IPS DF 19.7 (cell line): ENCODE measurements at regions not wholly inside any gene's neighbourhood (a gene's known extent, or its start where the extent isn't known, plus 50 kb on each side); places are given as distances from the start of the nearest gene placed in this dataset.

Experiments
- DNase-seq: peaks from one replicate; pipeline ENCODE4 v3.0.0-alpha.2; 2013; ENCODE audit warnings: low read depth, low spot score

DNA sequence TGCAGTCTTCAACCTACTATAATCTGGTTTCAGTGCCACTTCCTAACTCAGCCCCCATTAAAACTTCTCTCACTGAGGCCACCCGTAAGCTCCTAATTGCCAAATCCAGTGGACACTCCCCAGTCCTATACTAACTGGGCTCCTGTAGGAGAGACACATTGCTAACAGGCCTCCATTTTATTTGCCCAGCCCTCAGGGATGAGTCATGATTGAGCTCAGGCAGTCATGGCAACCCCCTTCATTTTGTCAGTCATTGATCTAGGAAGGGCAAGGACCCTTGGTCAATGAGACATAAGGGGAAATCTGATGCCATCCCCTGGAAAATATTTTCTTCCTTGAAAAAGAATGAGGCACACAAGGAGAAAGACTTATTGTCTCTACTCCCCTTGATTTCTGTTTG, 70.1 kb upstream of the HIF1A start:
- DNase-seq = no peak

DNA sequence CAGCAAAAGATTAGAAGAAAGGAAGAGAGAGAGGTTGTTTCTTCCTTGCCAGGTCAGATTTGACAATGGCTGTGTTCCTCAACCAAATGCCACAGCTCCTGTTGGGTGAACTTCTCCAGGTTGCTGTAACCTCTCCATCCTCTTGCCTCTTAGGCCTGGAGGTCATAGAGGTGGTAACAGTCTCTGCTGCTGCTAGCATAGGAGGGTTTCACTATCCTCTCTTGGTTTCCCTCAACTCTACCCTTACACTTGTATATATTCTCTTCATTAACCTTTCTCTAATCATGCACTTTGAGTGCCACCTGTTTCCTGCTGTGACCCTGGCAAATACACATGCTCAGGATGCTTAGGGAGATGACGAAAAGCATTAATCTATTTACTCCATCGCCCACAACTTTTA, 67.7 kb upstream of the HIF1A start:
- DNase-seq = no peak

DNA sequence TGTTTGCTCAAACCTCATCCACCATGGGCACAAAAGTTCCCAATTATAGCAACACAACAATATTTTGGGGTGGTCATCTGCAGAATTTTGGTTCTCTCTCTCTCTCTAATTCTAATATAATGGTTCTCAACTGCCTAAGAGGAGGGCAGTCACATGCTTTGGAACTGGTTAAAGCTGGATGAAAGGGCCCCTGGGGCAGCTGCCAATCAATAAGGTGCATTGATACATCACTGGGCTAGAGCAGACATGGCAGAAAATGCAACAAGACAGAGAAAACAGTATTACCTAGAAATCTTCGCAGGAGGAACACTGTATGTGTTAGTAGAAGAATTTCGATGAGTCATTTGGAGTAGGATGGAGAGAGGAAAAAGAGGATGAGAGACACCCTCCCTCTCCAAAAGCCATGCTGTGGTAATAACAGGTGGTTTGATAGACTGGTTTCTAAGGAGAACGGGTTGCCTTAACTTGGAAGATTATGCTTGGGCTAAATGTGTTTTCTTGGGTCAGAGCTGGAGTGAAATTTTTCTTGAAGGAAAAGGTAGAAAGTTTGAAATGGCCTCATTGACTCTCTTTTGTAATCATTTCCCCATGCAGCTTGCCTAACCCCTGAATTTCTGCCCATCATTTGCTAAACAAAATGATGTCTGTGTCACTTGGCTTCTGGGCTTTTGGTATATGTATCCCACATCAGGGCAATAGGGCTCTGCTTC, 67.1 kb upstream of the HIF1A start:
- DNase-seq = no peak

DNA sequence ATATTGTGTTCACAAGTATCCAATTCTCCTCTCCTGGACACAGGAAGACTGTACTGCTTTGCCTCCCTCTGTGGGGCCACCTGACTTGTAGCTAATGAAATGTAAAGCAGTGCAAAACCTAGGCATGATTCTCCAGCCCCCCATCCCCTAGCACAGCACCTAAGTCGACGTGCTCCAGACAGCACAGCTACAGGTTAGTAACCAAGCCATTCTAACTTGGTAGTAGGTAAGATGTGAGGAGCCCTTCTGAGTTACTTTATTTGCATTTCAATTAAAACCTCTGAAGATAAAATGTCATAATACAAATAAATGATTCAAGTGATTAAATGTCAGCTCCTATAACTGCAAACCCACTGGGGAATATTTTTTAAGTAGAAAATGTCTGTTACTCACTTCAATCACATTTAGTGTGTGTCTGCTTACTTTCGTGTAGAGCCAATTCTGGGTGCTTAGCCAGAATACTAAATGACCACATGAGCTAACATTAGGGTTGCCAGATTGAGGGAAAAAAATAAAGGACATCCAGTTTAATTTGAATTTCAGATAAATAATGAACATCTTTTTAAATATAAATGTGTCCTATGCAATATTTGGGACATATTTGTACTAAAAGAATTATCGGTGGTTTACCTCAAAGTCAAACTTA, 64.8 kb upstream of the HIF1A start:
- no peak for DNase-seq

DNA sequence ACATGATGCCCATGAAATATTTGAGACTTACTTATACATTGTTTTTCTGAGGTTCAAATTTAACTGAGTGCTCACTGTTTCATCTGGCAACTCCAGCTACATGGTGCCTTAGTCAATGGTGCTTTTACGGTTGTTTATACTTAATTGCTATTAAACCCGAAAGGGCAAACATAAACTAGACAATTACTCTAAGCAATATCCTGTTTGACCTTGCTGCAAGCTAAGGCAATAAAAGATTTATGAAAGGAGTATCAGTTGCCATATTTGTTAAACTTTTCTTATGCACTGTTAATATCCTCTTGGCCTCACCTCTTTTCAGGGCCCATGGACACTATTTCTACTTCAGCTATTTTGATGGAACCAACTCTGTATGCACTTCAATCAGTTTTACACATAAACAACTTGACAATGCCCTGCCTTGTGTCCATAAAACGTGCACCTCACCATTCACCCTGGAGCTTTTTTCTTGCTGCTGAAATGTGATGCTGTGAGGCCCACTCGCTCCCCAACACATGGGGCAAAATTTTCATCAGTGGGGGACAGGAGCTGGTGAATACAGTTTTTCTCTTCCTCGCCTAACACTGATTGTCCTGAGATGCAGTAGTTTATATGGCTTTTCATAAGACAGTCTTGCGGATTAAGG, 64.1 kb upstream of the HIF1A start:
- DNase-seq = no peak

DNA sequence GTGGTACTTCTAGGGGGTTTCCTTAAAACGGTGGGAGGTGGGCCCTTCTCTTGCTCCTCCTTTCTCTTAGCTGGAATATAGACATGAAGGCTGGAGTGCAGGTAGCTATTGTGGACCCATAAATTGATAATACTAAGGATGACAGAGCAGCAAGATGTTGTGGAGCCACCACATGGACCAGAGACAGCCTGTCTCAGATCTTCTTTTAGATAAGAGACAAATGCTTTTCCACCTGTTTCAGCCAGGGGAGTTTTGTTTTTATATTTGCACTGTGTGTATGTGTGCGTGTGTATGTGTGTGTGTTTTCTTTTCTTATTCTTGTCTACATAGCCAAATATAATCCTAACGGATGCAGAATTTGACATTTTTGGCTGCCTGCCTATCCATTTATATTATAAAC, 62.9 kb upstream of the HIF1A start:
- DNase-seq = no peak

DNA sequence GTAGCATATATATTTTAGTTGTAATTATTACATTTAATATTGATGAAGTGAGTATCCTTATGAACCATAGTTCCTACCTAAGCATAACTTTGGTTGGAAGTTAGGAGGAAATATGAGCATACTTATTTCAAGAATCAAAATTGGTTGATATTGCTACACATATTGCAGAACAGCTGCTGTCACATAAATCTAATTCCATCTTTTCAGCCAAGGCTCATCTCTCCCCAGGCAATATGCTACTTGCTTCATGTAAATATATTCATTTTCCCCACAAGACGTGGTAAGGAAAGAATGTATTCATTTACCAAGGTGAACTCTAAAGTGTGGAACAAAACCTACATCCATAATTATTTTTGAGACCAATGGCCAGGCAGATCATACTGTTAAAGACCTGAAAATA, 62.5 kb upstream of the HIF1A start:
- no peak for DNase-seq

DNA sequence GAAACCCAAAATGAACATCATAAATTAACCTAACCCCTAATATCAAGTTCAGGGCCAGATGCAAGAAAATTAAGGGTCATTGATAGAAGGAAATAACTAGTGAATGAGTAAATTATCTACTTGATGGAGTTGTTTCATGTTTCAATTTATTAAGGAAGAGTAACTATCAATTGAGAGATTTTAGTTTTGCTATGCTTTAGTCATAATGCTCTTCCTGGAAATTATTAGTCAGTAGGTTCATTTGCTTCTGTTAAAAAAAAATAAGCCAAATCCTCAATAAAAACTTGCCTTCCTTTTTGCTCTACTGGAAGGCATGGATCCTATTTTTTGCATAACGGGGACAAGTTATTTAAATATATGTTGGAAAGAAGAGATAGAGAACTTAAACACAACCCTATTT, 59.0 kb upstream of the HIF1A start:
- DNase-seq = no peak

DNA sequence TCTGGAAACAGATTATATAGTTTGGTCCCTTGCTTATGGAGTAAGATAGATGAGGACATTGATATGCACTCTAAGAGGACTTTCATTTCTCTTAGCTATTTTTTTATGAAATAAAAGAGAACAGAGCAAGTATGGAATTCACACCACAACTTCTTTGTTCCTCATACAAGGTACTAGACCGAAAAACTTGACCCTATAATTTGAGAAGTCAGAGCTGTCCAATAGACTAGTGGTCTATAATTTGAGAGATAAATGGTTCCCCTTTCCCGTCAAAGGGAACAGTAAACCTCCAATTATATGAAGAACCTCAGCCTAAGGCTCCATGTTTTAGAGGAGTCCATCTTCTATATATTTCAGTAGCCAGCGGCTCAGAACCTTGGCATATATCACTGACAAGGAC, 58.5 kb upstream of the HIF1A start:
- no peak for DNase-seq

DNA sequence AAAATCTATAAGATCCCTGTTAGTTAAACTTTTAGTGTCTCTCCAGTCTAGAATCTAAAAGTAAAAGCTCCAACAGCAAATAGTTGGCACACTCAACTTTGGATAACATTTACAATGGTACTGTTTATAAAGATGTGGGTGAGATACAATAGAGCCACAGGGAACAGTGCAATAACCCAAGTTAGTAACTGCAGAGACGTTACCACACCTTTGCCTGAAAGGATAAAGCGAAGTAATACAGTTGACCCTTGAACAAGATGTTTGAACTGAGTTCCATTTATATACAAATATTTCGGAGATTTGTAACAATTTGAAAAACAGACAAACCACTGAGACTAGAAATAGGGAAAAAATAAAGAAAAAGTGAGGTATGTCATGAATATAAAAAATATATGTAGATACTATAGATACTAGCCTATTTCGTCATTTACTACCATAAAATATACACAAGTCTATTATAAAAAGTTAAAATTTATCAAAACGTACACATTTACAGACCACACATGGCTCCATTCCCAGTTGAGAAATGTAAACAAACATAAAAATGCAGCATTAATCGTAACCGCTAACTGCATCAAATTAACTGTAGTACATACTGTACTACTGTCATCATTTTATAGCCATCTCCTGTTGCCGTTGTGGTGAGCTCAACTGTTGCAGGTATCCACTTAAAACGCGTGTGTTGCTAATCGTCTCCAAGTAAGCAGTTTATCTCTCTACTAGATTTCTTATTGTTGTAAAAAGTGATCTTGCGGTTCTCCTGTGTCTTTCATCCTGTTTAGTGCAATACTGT, 56.5 kb upstream of the HIF1A start:
- DNase-seq = no peak

DNA sequence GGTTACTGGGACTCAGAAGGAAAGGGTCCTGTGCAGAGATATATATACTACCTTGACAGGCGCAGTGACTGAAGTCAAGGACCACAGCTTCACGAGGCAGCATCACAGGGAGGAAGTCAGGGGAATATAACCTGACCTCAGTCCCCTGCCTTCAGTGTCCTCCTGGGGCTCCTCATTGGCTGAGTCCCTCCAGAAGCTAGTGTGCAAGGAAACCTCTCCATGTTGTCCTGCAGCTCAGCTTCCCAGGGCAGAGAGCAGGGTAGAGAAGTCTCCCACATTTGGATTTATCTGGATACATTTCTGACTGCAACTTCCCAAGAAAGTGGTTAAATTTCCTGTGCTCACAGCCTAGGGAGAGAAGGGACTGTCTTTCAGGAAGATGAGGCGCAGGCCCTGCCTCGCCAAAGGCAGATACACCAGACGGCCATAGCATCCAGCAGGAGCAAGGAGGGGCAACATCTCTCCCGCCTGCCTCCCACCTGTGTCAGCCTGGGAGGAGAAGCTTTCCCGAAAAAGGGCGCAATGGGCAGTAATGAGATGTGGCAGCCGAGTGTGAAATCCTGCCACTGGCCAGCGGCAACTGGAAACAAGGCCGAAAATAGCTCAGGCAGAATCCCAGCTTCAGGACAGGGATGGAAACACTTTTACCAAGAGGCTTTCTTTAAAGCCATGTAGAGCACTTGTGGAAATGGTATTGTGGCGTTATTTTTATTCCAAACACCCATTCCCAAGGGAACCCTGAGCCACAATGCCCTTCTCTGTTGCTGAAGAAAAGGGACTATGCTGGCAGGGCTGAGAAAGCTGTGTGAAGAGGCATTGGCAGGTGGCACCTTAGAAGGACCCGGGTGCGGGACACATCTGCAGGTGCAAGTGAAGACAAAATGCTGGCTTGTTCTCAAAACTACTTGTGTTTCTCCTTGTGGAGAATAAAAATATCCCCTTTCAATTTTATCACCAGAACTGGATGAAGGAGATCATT, 54.9 kb upstream of the HIF1A start:
- DNase-seq = no peak

DNA sequence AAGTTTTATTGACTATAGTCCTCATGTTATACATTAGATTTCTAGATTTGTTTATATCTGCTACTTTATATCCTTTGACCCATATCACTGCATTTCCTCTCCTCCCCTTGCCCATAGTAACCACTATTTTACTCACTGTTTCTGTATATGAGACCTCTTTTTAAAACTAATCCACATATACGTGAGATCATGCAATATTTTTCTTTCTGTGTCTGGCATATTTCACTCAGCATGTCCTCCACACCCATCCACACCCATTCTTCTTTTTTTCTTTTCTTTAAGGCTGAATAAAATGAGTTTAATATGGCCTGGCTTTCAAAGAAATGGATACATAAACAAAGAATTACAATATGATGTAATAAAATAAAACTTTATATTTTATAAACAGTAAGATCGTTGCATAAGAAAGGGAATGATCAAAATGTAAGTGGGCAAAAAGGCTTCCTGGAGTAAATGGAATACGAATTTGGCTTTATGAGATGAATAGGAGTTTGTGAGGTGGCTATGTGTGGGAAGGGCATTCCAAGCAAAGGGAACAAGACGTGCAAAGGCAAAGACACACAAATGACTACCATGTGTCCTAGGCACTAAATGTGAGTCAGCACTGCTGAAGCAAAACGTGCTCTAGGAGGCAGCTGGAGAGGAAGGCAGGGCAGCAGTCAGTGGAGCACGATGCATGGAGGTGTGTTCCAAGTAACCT, 53.2 kb upstream of the HIF1A start:
- no peak for DNase-seq

DNA sequence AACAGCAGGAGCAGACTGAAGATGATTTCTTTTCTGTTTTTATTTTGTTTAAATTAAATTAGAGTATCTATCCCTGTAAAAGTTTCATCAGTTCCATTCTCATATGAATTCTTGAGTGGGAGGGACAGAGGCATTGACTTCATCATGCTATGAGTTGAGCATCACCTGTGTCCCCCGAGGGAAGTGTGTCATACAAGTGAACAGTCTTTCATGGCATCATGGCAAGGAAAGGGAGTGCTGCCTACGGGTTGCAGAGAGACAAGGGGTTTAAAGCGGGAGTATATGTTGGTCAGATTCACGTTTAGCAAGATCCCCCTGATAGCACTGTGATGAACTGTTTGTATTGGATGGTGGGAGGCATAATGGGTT, 52.7 kb upstream of the HIF1A start:
- no peak for DNase-seq

DNA sequence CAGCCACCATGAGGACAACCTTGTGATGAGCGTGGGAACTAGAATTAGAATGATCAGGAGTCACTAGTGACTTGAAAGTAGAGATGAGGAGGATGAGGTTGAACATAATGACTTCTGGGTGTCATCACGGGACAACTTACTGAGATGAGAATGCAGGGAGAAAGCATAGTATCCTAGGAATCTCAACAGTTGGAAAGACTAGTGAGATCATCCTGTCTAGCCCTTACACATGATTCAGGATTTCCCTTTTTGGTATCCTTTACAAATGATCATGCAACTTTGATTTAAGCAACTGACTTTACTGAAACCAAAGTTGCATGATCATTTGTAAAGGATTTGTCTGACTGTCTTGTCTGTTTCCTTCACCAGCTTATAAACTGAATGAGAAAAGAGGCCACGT, 51.8 kb upstream of the HIF1A start:
- no peak for DNase-seq

DNA sequence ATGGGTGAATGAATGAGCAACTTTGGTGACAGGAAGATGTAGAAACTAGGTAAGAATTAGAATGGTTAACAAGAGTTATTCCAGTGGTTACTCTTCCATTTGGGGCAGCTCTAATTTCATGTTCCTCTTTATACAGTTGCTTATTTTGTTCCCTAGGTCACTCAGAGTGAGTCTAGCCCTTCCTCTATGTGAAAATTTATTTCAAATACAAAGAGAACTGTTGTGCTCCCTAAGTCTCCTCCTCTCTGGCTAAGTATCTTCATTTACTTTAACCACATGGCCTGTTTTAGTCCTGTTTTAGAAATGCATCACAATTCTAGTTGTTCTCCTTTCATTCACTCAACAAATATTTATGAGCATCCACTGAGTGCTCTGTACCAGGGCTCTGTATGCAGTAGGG, 51.1 kb upstream of the HIF1A start:
- DNase-seq = no peak

DNA sequence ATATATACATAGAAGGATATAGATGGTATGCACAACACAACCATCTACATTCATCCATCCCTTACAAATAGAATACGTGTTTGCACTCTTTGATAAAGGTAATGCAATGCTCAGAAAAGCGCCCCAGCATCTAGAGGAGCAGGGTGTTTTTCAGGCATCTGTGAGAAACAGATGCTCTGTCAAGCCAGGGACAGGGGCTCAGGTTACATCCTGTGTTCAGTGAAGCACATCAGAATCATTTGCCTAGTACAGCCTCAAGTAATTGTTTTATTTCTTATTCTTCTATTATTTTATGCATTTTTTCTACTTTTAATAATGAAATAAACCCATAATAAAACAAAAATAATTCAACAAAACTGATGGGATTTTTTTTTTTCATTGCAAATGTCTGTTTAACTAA, 50.5 kb upstream of the HIF1A start:
- DNase-seq = no peak

DNA sequence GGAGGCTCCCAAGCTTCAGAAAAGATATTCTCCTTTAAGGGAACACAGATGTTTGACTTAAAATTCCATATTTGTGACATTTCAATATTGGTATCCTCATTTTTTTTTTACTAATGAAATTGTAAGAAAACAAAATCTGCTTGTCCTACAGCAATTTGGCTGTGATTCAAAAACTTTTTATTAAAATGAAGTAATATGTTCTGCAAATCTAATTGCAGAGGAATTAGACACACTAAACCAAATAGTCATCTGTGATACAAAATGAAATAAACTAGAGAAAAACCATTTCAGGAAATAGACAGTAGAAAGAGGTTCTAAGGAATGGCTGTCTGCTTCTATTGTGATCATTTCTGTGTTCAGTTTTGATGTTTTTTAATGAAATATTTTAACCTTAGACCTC, 50.1 kb upstream of the HIF1A start:
- no peak for DNase-seq
